ENCODE measurements at regions not wholly inside any gene's neighbourhood (a gene's known extent, or its start where the extent isn't known, plus 50 kb on each side); places are given as distances from the start of the nearest gene placed in this dataset.

DNA sequence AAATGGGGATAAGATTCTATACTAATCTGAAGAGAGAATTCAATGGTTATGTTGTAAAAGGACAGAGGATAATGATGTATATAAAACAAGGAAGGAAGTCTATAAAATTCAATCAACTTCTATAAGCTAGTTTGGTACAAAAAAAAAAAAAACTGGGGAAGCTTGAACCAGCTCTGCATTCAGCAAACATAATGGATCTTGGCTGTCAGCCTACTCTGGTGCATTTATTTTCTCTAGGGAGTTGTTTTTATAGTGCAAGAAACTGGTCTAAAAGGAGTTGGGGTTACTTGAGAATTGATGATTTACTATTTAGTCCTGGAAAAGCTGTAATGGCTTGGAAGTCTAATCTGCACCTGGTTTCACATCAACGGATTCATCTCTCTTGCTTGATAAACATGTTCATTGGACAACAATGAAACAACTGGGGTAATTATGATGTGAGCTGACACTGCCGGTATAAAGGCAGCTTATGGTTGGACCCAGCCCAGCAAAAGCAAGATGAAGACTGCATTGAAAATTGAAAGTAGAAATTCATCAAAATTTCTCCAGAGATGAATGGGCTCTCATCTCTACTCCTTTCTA, 199.4 kb upstream of the NRIP1 start:
- no peak for ATAC-seq
- TF ChIP-seq ESRRG (CRISPR knock-in tag; IDR thresholded peaks at IDR 0.05) (no peak), ZFP3 (CRISPR knock-in tag; IDR thresholded peaks at IDR 0.05) (no peak), CSDC2 (CRISPR knock-in tag; IDR thresholded peaks at IDR 0.05) (no peak), POU6F1 (CRISPR knock-in tag; IDR thresholded peaks at IDR 0.05; ENCODE audit: borderline replicate concordance, low read depth) (no peak), PPARA (CRISPR knock-in tag; IDR thresholded peaks at IDR 0.05; ENCODE audit: borderline replicate concordance) (no peak), ZNF565 (CRISPR knock-in tag; conservative IDR thresholded peaks at IDR 0.05; ENCODE audit: low read depth) (no peak), ZC3H10 (CRISPR knock-in tag; IDR thresholded peaks at IDR 0.05) (no peak), RARB (CRISPR knock-in tag; IDR thresholded peaks at IDR 0.05) (no peak), SNAI2 (CRISPR knock-in tag; IDR thresholded peaks at IDR 0.05) (no peak), GLIS3 (CRISPR knock-in tag; IDR thresholded peaks at IDR 0.05) (no peak), ZFP30 (CRISPR knock-in tag; IDR thresholded peaks at IDR 0.05) (no peak), ZNF8 (CRISPR knock-in tag; IDR thresholded peaks at IDR 0.05) (no peak), ZNF70 (CRISPR knock-in tag; IDR thresholded peaks at IDR 0.05) (no peak), TSHZ2 (CRISPR knock-in tag; IDR thresholded peaks at IDR 0.05) (no peak)
- TF ChIP-seq, protein P1, sequence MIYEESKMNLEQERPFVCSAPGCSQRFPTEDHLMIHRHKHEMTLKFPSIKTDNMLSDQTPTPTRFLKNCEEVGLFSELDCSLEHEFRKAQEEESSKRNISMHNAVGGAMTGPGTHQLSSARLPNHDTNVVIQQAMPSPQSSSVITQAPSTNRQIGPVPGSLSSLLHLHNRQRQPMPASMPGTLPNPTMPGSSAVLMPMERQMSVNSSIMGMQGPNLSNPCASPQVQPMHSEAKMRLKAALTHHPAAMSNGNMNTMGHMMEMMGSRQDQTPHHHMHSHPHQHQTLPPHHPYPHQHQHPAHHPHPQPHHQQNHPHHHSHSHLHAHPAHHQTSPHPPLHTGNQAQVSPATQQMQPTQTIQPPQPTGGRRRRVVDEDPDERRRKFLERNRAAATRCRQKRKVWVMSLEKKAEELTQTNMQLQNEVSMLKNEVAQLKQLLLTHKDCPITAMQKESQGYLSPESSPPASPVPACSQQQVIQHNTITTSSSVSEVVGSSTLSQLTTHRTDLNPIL (CRISPR knock-in tag; IDR thresholded peaks at IDR 0.05; ENCODE audit: low read depth): no peak
- TF ChIP-seq, protein P2, sequence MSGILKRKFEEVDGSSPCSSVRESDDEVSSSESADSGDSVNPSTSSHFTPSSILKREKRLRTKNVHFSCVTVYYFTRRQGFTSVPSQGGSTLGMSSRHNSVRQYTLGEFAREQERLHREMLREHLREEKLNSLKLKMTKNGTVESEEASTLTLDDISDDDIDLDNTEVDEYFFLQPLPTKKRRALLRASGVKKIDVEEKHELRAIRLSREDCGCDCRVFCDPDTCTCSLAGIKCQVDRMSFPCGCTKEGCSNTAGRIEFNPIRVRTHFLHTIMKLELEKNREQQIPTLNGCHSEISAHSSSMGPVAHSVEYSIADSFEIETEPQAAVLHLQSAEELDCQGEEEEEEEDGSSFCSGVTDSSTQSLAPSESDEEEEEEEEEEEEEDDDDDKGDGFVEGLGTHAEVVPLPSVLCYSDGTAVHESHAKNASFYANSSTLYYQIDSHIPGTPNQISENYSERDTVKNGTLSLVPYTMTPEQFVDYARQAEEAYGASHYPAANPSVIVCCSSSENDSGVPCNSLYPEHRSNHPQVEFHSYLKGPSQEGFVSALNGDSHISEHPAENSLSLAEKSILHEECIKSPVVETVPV (CRISPR knock-in tag; IDR thresholded peaks at IDR 0.05): no peak

DNA sequence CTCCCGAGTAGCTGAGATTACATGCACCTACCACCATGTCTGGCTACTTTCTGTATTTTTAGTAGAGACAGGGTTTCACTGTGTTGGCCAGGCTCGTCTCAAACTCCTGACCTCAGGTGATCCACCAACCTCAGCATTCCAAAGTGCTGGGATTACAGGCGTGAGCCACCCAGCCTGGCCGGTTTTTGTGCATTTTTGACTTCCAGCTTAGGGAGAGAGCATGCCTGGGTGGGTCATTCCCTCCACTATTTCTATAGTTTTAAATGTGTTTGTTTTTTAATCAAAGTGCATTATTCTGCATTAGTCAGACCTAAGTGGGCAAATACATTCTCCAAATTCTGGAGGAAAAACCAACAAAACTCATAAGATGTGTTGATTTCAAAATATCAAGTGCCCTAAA, 207.4 kb upstream of the NRIP1 start:
- no peak for ATAC-seq
- TF ChIP-seq ZC3H10 (CRISPR knock-in tag; IDR thresholded peaks at IDR 0.05): no peak
- TF ChIP-seq ZFP30 (CRISPR knock-in tag; IDR thresholded peaks at IDR 0.05): no peak
- TF ChIP-seq POU6F1 (CRISPR knock-in tag; IDR thresholded peaks at IDR 0.05; ENCODE audit: borderline replicate concordance, low read depth): no peak
- no peak for TF ChIP-seq ZNF565 (CRISPR knock-in tag; conservative IDR thresholded peaks at IDR 0.05; ENCODE audit: low read depth)
- TF ChIP-seq ISL1 (CRISPR knock-in tag; IDR thresholded peaks at IDR 0.05): no peak
- TF ChIP-seq SNAI2 (CRISPR knock-in tag; IDR thresholded peaks at IDR 0.05): no peak
- no peak for TF ChIP-seq GLIS3 (CRISPR knock-in tag; IDR thresholded peaks at IDR 0.05)
- no peak for TF ChIP-seq ESRRG (CRISPR knock-in tag; IDR thresholded peaks at IDR 0.05)
- TF ChIP-seq ZNF70 (CRISPR knock-in tag; IDR thresholded peaks at IDR 0.05): no peak
- no peak for TF ChIP-seq TOX (CRISPR knock-in tag; IDR thresholded peaks at IDR 0.05; ENCODE audit: borderline replicate concordance)
- TF ChIP-seq RARB (CRISPR knock-in tag; IDR thresholded peaks at IDR 0.05): no peak
- no peak for TF ChIP-seq OSR1 (CRISPR knock-in tag; IDR thresholded peaks at IDR 0.05)
- no peak for TF ChIP-seq BACH2 (CRISPR knock-in tag; IDR thresholded peaks at IDR 0.05; ENCODE audit: borderline replicate concordance)
- no peak for TF ChIP-seq CSDC2 (CRISPR knock-in tag; IDR thresholded peaks at IDR 0.05)

GRCh38 chr21:15272591-15272990, 207.8 kb upstream of the NRIP1 start:
- TF ChIP-seq TSHZ2 (CRISPR knock-in tag; IDR thresholded peaks at IDR 0.05) (no peak), POU6F1 (CRISPR knock-in tag; IDR thresholded peaks at IDR 0.05; ENCODE audit: borderline replicate concordance, low read depth) (no peak), ZNF565 (CRISPR knock-in tag; conservative IDR thresholded peaks at IDR 0.05; ENCODE audit: low read depth) (no peak)
- TF ChIP-seq, protein P2 (CRISPR knock-in tag; IDR thresholded peaks at IDR 0.05): no peak

More at GRCh38 chr21:15272591-15272990, 207.8 kb upstream of the NRIP1 start:
- no peak for ATAC-seq

All from SK-N-SH treated with all-trans-retinoic acid at 6 μM for 48 hours (cell line).